ENCODE measurements at regions not wholly inside any gene's neighbourhood (a gene's known extent, or its start where the extent isn't known, plus 50 kb on each side); places are given as distances from the start of the nearest gene placed in this dataset.

DNA sequence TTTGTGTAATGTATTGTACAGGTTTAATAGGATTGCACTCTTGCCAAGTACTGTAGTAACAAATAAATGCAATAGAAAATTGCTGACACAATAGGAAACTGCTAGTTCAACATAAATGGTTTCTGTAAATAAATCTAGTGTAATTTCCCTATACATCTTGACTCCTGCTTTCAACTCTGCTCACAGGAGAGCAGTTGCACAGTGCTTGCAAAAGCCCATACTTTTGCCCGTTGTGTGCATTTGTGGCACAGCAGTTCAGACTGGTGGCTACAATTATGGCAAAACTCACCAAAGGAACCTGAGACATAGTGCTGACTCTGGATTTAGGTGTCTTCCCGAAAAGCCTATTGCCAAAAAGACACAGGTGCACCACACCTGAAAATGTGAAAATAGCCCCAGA, 953.3 kb upstream of the SLC35B3 start:
- DNase-seq (no peak), ATAC-seq (no peak)
- Histone ChIP-seq H3K9me3 (no peaks in the 10 kb centered on the region), H3K4me1 (no peaks in the 10 kb centered on the region), H3K4me3 (no peak overlapping the region), H3K36me3 (no peaks in the 10 kb centered on the region), H3K27ac (no peak overlapping the region), H3K27me3 (peaks cover 5% of the 10 kb centered on the region)
- intact Hi-C loops (cut with DNase I), result no loop called here
- TF ChIP-seq, protein P1, sequence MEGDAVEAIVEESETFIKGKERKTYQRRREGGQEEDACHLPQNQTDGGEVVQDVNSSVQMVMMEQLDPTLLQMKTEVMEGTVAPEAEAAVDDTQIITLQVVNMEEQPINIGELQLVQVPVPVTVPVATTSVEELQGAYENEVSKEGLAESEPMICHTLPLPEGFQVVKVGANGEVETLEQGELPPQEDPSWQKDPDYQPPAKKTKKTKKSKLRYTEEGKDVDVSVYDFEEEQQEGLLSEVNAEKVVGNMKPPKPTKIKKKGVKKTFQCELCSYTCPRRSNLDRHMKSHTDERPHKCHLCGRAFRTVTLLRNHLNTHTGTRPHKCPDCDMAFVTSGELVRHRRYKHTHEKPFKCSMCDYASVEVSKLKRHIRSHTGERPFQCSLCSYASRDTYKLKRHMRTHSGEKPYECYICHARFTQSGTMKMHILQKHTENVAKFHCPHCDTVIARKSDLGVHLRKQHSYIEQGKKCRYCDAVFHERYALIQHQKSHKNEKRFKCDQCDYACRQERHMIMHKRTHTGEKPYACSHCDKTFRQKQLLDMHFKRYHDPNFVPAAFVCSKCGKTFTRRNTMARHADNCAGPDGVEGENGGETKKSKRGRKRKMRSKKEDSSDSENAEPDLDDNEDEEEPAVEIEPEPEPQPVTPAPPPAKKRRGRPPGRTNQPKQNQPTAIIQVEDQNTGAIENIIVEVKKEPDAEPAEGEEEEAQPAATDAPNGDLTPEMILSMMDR (IDR thresholded peaks at IDR 0.05), result no peak

DNA sequence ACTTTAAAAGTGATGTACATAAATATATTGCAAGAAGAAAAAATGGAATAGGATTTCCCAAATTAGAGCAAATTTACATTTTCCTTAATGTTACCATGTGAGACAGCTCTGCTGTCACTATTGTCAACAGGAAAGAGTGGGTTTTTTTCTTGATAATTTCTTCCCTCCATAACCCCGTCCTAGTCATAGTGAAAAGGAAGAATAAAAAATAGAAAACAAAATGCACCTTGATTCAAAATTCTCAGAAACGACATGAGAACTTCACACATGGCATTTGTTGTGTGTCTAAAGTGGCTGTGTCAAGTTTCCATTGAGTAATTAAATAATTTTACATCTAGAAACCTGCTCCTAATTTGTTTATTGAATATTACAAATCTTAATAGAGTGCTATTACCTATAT, 945.2 kb upstream of the SLC35B3 start:
- H3K4me1 ChIP-seq, result no peaks in the 10 kb centered on the region
- no peak overlapping the region for H3K4me3 ChIP-seq
- no peaks in the 10 kb centered on the region for H3K36me3 ChIP-seq
- intact Hi-C loops (cut with DNase I), result no loop called here
- no peak overlapping the region for H3K27ac ChIP-seq
- no peak for ATAC-seq
- no peaks in the 10 kb centered on the region for H3K9me3 ChIP-seq
- H3K27me3 ChIP-seq, result no peaks in the 10 kb centered on the region
- TF ChIP-seq, protein P1 (IDR thresholded peaks at IDR 0.05), result no peak
- DNase-seq, result no peak

DNA sequence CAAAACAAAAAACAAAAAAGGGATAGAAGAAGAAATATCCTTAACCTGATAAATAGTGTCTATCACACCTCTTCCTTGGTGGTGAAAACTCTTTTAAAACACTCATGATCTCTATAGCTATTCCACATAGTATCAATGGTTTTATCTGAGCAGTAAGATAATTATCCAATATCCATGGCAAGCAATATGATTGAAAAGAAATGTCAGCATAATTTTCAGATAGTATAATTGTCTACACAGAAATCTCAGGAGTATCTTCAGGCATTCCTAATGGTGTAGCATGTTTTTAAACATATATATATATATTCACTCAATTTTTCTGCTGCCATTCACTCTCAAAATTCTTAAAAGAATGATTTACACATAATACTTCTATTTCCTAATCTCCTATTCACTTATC, 938.0 kb upstream of the SLC35B3 start:
- intact Hi-C loops (cut with DNase I), result no loop called here
- H3K4me3 ChIP-seq, result no peak overlapping the region
- no peak overlapping the region for H3K27ac ChIP-seq
- H3K27me3 ChIP-seq, result no peaks in the 10 kb centered on the region
- ATAC-seq (no peak), DNase-seq (no peak)
- no peaks in the 10 kb centered on the region for H3K36me3 ChIP-seq
- H3K9me3 ChIP-seq, result no peaks in the 10 kb centered on the region
- TF ChIP-seq, protein P1 (IDR thresholded peaks at IDR 0.05), result no peak
- H3K4me1 ChIP-seq, result no peaks in the 10 kb centered on the region

DNA sequence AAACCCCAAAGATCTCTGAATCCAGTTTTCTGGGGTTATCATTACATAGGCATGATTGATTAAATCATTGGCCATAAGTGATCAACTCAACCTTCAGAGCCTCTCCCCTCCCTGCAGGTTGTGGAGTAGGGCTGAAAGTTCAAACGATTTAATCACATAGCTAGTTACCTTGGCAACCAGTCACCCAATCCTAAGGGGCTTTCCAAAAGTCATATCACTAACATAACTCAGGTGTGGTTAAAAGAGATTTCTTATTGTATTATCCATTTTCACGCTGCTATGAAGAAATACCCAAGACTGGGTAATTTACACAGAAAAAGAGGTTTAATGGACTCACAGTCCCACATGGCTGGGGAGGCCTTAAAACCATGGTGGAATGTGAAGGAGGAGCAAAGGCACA, 935.1 kb upstream of the SLC35B3 start:
- no peak overlapping the region for H3K4me3 ChIP-seq
- TF ChIP-seq, protein P1 (IDR thresholded peaks at IDR 0.05), result no peak
- ATAC-seq, result no peak
- intact Hi-C loops (cut with DNase I), result no loop called here
- no peak overlapping the region for H3K27ac ChIP-seq
- no peaks in the 10 kb centered on the region for H3K36me3 ChIP-seq
- no peaks in the 10 kb centered on the region for H3K27me3 ChIP-seq
- H3K9me3 ChIP-seq, result no peaks in the 10 kb centered on the region
- no peaks in the 10 kb centered on the region for H3K4me1 ChIP-seq
- no peak for DNase-seq

DNA sequence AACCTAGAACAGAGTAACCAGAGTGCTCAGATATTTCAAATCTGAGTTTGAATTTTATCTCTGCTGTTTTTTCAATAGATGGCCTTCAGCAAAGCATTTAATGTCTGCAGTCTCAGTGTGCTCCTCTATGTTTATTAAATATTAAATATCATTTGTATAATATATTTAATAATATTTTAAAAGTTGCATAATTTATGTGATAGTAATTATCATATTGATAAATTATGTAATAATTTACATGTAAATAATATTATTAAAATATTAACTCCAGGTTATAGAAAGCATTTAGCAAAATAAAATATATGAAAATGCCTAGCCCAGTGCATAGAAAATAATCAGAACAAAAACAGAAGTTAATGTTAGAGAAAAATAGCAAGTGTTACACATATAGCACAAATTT, 930.0 kb upstream of the SLC35B3 start:
- intact Hi-C loops (cut with DNase I), result no loop called here
- Histone ChIP-seq H3K27me3 (no peaks in the 10 kb centered on the region), H3K4me1 (no peaks in the 10 kb centered on the region), H3K27ac (no peak overlapping the region), H3K9me3 (no peaks in the 10 kb centered on the region), H3K36me3 (no peaks in the 10 kb centered on the region), H3K4me3 (no peak overlapping the region)
- ATAC-seq, result no peak
- TF ChIP-seq, protein P1 (IDR thresholded peaks at IDR 0.05), result no peak
- DNase-seq, result no peak

DNA sequence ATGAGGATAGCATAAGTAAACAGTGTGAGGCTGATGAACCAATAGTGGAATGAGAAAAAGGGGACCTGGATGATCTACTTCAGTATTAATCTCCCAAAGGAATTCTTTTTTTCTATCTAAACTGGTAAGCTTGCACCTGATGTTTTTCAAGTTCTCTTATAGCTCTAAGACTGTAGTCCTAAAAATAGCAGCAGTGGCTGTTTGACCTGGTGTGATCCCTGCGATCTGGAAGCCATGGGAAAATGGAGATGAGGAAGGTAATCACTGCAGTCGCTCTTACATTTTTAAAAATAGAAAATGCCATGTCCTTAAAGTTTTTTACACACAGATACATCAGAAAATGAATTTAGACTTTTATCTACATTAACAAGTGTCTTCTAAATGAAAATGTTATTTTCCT, 926.4 kb upstream of the SLC35B3 start:
- Histone ChIP-seq H3K4me1 (no peaks in the 10 kb centered on the region), H3K9me3 (no peaks in the 10 kb centered on the region), H3K4me3 (no peak overlapping the region), H3K36me3 (no peaks in the 10 kb centered on the region), H3K27ac (no peak overlapping the region), H3K27me3 (no peaks in the 10 kb centered on the region)
- ATAC-seq (no peak), DNase-seq (no peak)
- TF ChIP-seq, protein P1 (IDR thresholded peaks at IDR 0.05), result no peak
- intact Hi-C loops (cut with DNase I), result no loop called here

Data from upper lobe of right lung (tissue), 1 donor.